ENCODE measurements at regions not wholly inside any gene's neighbourhood (a gene's known extent, or its start where the extent isn't known, plus 50 kb on each side); places are given as distances from the start of the nearest gene placed in this dataset.

GRCh38 chr21:15206514-15206913 is 141.7 kb upstream of the NRIP1 start:
- TF ChIP-seq CTCF (conservative IDR thresholded peaks at IDR 0.05; ENCODE audit: low read length) (no peak), EZH2phosphoT487 (IDR thresholded peaks at IDR 0.05; ENCODE audit: borderline replicate concordance) (no peak)
